ENCODE measurements at regions not wholly inside any gene's neighbourhood (a gene's known extent, or its start where the extent isn't known, plus 50 kb on each side); places are given as distances from the start of the nearest gene placed in this dataset.

GRCh38 chrX:65610481-65610880, 57.0 kb upstream of the MSN start:
- TF ChIP-seq CTCF (conservative IDR thresholded peaks at IDR 0.05), result no peak
- H3K27ac ChIP-seq, result no peak overlapping the region

- no peak overlapping the region for H3K27ac ChIP-seq
- TF ChIP-seq CTCF (conservative IDR thresholded peaks at IDR 0.05), result no peak
Observed at GRCh38 chrX:65610040-65610439, 57.4 kb upstream of the MSN start.

- TF ChIP-seq CTCF (conservative IDR thresholded peaks at IDR 0.05), result no peak
- no peak overlapping the region for H3K27ac ChIP-seq
Observed at GRCh38 chrX:65609237-65609636, 58.2 kb upstream of the MSN start.

- TF ChIP-seq CTCF (conservative IDR thresholded peaks at IDR 0.05), result no peak
- H3K27ac ChIP-seq, result no peak overlapping the region
Observed at GRCh38 chrX:65608026-65608425, 59.4 kb upstream of the MSN start.

GRCh38 chrX:65607070-65607742, 60.2 kb upstream of the MSN start:
- H3K27ac ChIP-seq, result no peak overlapping the region
- TF ChIP-seq CTCF (conservative IDR thresholded peaks at IDR 0.05), result no peak

GRCh38 chrX:65602221-65602560, 65.3 kb upstream of the MSN start:
- H3K27ac ChIP-seq, result peak overlapping the region; percentile 62
- no peak for TF ChIP-seq CTCF (conservative IDR thresholded peaks at IDR 0.05)

GRCh38 chrX:65601530-65602220, 65.8 kb upstream of the MSN start:
- H3K27ac ChIP-seq, result peak overlapping the region; percentile 62
- TF ChIP-seq CTCF (conservative IDR thresholded peaks at IDR 0.05), result no peak
